D721Med (cell line): ENCODE measurements at regions not wholly inside any gene's neighbourhood (a gene's known extent, or its start where the extent isn't known, plus 50 kb on each side); places are given as distances from the start of the nearest gene placed in this dataset.

Experiments used
- DNase-seq: peaks from one replicate; pipeline ENCODE4 v3.0.0; 2011; ENCODE audit warnings: low spot score; ENCODE audit not compliant: insufficient read length
- FAIRE-seq: peaks from 2 replicates; lab custom pipeline; 2011; peaks lifted over from hg19 to GRCh38; lab: Jason Lieb, UNC
- TF ChIP-seq, protein P1 (sequence below): IDR thresholded peaks from 2 replicates; pipeline ENCODE4 v1.5.1; 2012; ENCODE audit warnings: mild to moderate bottlenecking, control low read depth; ENCODE audit not compliant: insufficient read depth; ENCODE audit errors: missing control alignments

- FAIRE-seq = no peak
- DNase-seq = no peak
- TF ChIP-seq, protein P1, sequence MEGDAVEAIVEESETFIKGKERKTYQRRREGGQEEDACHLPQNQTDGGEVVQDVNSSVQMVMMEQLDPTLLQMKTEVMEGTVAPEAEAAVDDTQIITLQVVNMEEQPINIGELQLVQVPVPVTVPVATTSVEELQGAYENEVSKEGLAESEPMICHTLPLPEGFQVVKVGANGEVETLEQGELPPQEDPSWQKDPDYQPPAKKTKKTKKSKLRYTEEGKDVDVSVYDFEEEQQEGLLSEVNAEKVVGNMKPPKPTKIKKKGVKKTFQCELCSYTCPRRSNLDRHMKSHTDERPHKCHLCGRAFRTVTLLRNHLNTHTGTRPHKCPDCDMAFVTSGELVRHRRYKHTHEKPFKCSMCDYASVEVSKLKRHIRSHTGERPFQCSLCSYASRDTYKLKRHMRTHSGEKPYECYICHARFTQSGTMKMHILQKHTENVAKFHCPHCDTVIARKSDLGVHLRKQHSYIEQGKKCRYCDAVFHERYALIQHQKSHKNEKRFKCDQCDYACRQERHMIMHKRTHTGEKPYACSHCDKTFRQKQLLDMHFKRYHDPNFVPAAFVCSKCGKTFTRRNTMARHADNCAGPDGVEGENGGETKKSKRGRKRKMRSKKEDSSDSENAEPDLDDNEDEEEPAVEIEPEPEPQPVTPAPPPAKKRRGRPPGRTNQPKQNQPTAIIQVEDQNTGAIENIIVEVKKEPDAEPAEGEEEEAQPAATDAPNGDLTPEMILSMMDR = no peak
These were observed 370.9 kb upstream of the SEMA3A start for GRCh38 chr7:84565345-84566074.

- FAIRE-seq (no peak), DNase-seq (no peak)
- TF ChIP-seq, protein P1 = no peak
These were observed 359.1 kb upstream of the SEMA3A start for GRCh38 chr7:84553711-84554110.

GRCh38 chr7:84549409-84549808, 354.8 kb upstream of the SEMA3A start:
- DNase-seq (no peak), FAIRE-seq (no peak)
- TF ChIP-seq, protein P1 = no peak

- FAIRE-seq = no peak
- TF ChIP-seq, protein P1 = no peak
These were observed 354.1 kb upstream of the SEMA3A start for GRCh38 chr7:84548366-84549365.

GRCh38 chr7:84547331-84547730, 352.7 kb upstream of the SEMA3A start:
- TF ChIP-seq, protein P1 = no peak
- no peak for DNase-seq
- no peak for FAIRE-seq

More at GRCh38 chr7:84548366-84549365, 354.1 kb upstream of the SEMA3A start:
- DNase-seq = no peak

- DNase-seq = no peak
These were observed 351.8 kb upstream of the SEMA3A start for GRCh38 chr7:84546403-84546802.

More at GRCh38 chr7:84546403-84546802, 351.8 kb upstream of the SEMA3A start:
- no peak for FAIRE-seq
- TF ChIP-seq, protein P1 = no peak
